GM19395 (cell line): ENCODE measurements at regions not wholly inside any gene's neighbourhood (a gene's known extent, or its start where the extent isn't known, plus 50 kb on each side); places are given as distances from the start of the nearest gene placed in this dataset.

Source experiments
- ATAC-seq: cut with Tn5 transposase; IDR thresholded peaks from one replicate; pipeline ENCODE4 v1.9.1; 2021; ENCODE audit warnings: mild to moderate bottlenecking, moderate library complexity; ENCODE audit not compliant: unreplicated experiment

DNA sequence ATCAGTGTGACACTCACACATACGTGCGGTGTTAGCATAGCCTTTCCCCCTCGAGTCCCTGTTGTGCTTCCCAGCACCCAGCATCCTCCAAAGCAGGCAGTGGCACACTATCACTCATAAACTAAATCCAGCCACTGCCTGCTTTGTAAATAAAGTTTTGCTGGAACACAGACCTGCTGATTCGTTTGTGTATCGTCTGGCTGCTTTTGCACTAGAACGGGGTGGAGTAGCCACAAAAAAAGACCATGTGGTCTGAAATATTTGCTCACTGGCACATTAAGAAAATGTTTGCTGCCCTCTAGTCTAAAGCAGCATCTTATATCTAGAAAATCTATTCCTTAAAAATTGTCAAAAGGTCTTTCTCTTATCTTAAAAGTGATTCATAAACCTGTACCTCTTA is 341.2 kb upstream of the ZFHX3 start:
- no peak for ATAC-seq

DNA sequence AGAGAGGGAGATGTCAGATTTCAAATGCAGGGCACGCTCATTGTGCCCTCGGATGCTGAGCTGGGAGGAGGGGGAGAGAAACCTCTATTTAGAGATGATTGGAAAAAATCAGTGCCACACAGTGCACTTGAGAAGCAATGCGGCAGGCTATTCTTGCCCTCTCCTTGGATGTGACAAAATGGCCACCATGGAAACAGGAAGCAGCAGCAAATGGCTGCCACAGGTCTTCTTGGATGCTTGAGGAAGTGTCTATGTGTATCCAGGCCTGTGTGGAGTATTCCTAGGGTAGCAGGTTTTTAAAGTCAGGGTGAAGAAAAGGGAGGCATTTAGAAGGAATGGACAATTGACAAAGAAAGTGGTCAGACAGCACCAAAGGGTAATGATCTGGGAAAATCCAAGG is 340.1 kb upstream of the ZFHX3 start:
- no peak for ATAC-seq

DNA sequence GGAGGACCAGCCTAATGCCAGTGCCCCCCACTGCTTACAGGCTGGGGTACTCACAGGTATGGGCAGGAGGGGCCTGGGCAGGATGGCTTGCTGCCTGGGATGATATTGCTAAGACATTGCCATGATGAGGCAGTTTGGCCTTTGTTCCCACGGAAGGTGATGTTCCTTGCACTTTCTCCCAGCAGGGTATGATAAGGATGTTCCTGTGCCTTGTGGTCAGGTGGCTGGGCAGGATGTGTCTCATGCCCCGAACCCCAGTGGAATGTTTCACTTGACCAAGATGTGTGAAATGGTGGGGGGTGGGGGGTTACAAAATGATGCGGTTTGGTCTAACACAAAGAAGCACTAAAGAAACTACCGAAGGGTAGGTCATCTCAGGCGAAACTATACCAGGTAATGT is 337.8 kb upstream of the ZFHX3 start:
- no peak for ATAC-seq

DNA sequence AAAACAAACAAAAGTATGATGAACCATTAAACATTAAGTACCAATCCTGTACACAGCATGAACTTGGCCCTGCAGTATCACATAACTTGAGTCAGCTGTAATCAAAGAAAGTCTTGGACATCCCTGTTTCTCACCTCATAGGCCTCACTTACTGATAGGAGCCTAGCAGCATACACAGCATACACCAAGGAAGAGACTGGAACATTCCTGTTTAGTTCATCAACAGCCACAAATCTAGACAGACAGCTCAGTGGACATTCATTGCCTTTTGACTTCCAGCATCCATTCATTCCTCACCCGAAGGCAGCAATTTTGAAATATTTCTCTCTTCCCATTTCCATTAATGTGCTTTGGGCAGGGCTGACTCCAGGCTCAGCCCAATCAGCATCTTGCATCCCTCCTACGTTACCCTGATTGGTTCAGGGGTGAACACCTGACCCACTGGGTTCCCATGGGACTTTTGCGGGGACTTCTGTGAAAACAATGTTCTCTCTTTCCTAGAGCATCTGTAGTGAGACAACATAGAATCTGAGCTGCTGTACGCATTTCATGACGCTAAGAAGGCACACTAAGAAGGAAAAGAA is 336.7 kb upstream of the ZFHX3 start:
- ATAC-seq: no peak

DNA sequence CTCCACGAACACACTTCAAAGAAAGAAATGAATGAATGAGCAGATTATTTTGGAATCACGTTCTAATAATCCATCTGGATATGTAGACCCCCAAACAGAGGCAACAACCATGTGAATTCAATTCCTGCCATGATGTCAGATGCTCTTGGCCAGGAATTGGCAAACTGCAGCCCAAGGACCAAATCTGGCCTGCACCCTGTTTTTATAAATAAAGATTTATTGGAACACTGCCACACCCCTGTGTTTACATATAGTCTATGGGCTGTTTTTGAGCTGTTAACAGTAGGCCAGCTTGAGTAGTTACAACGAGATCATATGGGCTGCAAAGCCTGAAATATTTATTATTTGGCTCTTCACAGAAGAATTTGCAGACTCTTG is 336.0 kb upstream of the ZFHX3 start:
- ATAC-seq: no peak

DNA sequence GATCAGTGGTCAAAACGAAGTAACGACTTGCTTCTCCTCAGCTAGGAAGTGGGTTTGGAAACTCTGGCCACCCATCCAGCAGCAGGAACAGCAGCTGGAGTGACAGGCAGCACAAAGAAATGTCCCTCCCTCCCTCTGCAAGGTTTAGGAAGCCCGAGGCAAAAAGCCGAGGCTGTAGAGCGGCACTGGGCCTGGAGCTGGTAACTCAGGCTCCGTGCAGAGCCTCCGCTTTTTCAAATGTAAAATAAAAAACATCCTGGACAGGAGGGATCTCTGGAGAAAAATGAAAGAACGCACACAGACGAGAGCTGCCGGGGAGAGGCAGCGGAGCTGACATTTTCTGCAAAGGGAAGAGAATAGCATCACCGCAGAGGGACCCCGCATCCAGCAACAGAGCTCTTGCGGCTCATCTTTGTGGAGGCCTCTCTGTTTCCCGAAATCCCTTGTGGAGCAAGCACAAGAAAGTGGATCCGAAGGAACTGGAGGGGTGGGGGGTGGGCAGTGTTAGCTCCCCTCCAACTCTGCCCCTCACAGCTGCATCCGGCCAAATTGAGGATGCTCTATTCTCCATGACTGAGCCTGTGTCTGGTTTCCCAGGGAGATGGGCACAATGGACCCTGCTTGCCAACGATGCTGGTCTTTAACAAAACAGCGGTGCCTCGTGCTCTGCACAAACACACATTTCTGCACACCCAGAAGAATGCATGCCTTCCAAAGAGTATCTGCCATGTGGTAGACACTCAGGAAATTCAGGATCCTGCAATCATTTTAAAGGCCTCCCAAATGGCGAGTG is 335.5 kb upstream of the ZFHX3 start:
- no peak for ATAC-seq

DNA sequence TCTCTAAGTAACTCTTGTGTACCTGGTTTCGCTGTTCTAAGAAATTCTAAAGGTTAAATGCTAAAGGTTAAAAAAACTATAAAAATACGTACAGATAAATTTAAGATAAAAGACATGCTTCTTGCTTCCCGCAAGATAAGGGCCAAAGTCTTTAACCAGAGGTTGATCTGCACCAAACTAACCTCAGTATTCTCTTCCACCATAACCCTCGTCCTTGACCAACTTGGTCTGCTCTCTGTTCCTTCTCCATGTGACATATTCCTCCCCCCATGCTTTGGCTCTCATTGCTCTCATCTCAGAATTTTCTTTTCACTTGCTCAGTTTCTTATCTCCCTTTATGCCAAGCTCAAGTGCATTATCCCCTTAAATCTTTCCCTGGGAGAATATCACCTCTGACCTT is 330.5 kb upstream of the ZFHX3 start:
- no peak for ATAC-seq

DNA sequence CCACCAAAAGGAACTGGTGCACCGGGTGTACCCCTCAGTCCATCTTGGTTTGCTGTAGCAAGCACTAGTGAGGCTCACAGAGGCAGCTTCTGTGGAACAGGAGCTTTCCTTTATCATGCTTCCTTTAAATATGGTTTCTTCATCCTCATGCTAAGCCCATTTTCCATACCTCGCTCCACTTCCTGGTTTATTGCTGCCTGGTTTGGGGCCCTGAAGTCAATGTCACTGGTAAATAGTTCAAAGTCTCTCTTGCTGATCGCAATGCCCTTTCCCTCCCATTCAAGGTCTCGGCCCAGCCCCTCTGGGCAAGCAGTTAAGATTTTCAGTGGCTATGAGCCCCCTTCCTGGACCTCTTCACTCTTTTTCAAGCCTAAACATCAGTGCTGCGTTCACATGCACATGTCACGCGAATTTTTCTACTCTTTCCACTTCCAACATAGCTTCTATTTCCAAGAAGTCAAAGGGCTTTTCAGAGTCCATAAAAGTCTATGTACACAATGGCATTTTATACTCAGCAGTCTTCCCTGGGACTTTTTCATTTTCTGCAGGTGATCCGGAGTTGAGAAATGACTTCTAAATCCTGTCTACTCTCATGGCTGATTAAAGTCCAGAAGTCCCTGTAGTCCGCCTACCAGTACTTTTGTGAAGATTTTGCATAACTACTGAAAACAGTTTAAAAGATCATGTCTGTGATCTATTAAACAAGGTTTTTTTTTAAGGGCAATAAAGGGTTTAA is 323.8 kb upstream of the ZFHX3 start:
- ATAC-seq: no peak

DNA sequence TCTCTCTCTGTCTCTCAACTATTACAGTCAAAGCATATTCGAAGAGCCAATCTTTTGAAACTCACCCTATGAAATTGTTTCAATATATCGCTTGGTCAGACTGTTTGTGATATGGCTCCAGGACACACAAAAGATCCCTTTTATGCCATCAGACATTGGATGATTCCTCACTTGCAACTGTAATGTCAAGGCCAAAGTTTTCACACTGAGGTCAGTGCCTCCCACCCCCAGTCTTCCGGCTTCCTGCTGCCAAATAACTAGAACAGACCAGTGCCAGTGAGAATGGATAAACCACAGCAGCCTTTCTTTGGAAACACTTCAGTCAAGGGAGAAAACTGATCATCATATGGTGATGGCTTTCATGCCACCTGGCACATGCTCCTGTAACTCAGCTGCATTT is 321.9 kb upstream of the ZFHX3 start:
- no peak for ATAC-seq

DNA sequence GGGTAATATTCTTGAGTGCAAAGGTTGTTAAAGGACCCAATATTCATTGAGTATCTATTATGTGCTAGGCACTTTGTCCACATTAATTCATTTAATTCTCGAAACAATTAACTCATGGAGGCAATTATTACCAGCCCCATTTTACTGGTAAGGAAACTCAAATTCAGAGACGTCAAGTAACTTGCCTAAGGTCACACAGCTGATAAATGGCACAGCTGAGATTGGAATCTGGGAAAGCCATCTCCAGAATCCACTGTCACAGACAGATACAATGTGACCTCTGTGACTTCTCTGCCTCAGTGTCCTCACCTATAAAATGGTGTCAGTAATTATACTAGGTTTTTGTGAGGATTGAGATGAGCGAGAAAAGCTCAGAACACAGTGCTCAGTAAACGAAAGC is 320.8 kb upstream of the ZFHX3 start:
- ATAC-seq: no peak

DNA sequence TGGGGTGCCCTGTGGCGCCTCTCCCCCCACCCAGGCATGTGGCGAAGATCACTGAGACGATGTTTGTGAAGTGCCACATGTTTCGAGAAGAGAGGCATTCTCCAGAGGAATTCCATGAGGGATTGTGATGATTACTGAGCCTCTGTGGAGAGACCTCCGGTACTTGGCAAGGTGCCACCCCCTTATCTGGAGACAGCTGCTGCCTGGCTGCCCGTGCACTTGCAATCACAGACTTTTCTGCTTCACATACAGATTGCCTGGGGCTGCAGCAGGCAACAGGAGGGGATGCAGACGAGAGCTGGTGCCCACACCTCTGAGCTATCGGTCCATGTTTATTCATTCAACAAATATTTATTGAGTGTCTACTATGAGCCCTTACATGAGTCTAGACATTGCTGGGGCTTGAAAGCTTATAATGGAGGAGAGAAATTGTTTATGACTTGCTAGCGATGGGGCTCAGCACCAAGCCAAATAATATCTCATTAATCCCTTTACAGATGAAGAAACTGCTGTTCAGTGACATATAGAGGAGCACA is 317.2 kb upstream of the ZFHX3 start:
- no peak for ATAC-seq

DNA sequence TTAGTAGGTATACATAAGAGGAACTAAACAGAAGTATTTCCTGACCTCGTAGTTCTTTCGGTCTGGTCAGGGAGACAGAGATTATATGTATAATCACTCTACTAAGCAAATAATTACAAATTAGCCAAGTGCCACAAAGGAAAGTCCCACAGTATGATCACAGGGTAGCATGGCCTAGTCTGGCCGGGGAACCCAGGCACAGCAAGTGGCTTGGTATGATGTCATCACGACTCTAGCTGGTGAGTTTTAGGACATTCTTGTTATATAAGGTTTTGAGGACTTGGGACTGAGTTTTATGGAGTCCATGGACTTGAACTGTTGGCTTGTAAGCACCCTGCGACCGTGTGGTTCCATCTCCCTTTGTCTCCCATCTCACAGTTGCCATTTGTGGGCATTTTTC is 316.5 kb upstream of the ZFHX3 start:
- no peak for ATAC-seq

DNA sequence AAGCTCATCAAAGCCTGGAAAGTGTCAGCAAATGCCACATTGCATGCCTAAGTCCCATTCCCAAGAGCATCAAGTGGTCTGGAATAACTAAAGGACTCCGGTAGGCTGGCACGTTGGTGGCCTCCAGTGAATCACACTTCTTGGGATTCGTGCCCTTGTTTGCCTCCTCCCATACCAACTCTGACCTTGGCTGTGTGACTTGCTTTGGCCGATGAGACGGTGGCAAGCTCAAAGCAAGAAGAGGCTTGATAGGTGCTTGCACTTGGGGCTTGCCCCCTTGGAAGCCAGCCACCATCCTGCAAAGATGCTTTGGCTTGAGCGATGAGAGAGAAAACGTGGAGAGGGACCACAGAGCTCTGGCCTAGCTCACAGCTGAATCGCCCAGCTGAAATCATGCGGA is 313.1 kb upstream of the ZFHX3 start:
- no peak for ATAC-seq

DNA sequence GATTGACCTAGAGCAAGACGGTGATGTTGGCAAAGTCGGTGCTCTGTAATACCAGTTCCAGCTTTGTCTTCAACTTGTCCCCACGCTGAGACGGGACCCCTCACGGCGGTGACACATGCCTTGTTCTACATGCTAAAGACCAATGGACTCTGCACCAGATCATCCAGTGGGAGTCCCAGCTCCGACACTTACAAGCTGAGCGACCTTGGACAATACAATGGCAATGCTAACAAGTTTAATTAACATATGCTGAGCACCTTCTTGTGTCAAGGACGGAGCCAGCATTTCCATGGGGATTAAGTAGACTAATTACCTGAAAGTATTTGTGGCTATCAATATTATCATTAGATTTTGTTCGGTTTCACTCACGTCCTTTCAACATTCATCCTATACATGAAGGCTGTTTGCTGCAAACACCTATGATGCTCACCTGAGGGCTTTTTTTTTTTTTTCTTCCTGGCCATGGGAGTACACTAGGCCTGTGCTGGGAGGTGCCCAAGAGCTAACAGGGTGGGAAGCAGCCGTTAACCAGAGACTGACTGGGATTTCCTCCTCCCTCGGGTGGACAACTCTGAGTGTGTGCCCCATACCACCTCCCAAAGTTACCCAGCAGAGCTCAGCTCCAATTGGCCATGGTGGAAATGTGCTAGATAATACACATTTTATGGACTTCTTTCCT is 308.6 kb upstream of the ZFHX3 start:
- no peak for ATAC-seq

DNA sequence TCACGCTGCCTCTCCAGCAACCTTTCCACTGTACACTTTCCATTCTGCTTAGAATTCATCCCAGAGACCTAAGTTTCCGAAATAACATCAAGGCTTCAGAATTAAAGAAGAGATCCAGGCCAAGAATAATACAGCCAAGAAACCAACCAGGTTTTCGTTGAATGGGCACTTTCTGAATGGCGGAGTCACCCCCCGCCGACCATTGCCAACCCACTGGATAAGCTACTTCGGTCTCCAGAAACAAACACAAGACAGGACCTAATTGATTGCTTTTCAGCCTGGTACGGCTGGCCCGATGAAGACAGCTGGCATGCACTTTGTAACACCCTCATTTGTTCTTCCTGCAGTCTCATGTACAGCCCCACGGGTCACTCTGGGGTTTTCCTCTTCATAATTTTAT is 308.1 kb upstream of the ZFHX3 start:
- ATAC-seq: no peak

DNA sequence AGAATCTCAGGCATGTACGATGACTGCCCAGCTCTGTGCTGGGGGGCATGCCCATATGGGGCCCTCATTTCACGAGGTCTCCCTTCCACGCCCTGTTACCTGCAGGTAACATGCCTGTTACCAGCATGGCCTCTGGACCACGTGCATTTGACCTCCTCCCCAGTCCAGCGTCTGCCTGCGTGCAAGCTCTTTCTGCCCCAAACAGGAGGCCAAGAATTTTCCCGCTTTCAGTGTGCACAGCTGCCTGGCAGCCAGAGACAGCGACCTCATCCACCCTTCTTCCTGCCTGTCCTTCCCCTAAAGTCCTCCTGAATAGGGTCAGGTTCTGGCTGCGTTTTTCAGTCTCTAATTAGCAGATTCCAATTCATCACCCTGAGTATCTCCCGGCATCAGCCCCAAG is 306.5 kb upstream of the ZFHX3 start:
- ATAC-seq: no peak

DNA sequence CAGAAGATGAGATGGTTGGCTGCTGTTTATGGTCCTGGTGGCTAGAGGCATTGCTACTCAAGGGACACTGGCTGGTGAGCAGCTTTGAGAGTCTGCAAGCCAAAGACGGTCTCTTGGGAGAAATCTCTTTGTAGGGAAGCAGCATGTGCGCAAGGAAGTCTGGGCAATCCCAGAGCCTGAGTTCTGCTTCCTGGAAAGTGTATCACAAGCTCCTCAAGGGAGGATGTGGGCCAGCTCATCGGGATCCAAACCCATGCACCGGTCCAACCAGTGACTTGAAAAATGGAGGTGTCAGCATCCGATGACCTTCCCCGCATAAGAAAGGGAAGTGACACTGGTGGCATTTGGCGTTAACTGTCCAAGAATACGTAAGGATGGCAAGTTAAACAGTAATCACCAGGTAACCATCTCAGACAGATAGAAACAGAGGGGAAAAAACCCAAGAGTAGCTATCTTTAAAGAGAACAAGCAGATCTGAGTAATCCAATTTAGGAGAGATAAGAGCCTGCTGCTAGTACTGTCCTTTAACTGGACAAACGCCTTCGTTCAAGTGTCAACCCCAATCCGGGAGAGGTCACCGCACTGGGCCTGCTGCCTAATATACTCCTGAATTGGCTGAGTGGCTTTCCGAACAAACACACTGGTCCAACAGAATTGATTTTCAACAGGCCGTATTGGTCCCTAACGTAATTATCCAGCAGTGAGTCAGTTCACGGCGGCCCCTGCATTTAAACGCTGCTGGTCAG is 303.0 kb upstream of the ZFHX3 start:
- ATAC-seq: no peak

DNA sequence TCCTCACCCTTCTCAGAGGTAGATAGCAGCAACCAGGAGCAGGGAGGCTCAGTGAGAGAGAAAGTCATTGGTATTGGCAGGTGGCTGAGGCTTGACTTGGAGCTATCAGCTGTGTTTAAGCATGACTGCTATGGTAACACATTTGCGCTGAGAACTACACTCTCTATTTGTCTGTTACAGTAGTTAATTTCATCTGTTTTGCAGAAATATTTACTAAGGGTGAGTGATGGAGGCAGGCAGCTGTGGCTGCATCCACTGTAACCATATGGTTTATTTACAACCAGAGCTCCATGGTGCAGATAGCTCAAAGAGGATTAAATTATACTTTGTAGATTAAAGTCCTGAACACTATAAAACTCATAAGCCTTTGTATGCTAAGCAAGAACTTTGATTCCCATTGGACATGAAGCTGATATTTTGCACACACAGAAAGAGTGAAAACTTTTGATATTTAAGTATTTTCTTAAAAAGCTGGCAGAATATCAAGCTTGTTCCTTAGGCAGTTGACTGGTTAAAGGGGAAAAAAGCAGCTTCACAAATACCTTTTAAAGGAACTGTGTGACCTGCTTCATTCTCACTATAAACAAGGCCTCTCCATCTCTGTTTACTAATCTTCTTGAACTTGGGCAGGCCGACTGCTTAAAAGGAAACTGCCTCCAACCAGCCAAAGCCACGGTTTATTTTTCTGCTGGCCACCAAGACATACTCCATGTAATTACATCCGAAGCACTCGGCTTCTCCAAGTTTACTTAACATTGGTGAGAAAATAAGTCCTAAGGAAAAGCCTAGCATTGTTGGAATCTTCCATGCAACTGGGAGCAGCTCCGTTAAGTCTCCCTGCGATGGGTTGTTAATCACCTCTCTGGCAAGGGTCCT is 299.8 kb upstream of the ZFHX3 start:
- no peak for ATAC-seq

DNA sequence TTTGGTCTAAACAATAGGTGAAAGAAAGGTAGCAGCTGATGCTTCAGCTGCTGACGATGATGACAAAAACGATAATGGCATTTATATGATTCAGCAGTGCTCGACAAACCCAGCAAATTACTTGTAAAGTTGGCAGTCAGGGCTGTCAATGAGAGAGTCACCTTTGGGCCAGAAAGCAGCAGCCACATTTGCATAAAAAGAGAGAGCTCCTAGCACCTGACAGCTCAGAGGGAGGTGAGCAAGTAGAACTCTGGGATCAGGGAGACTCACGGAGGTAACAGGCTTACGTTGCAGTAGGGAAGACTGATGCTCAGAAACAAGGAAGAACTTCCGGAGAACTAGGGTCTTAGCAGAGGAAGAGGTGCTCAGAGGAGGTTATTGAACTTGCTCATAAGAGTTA is 291.9 kb upstream of the ZFHX3 start:
- ATAC-seq: no peak
